AG04450 (cell line): ENCODE measurements at regions not wholly inside any gene's neighbourhood (a gene's known extent, or its start where the extent isn't known, plus 50 kb on each side); places are given as distances from the start of the nearest gene placed in this dataset.

Experiments used
- CTCF ChIA-PET: fragments of 300-600, 350-600 bp; formaldehyde crosslinking; extraction: SDS; loops from one replicate; lab custom pipeline; 2022; ENCODE audit warnings: antibody characterized with exemption, inconsistent platforms; lab: Charles Lee
- POLR2A ChIA-PET: fragments of 350-600 bp; formaldehyde crosslinking; extraction: SDS; loops from one replicate; lab custom pipeline; 2021; ENCODE audit warnings: antibody characterized with exemption, inconsistent platforms; lab: Yijun Ruan, JAX
- DNase-seq: peaks from one replicate; pipeline ENCODE4 v3.0.0-alpha.2; 2011; ENCODE audit warnings: low read depth, low spot score
- H3K27ac ChIP-seq: one replicate; pipeline ENCODE4 v1.5.1; 2012; ENCODE audit warnings: low read depth, low read length, control low read depth
- H3K27me3 ChIP-seq: one replicate; pipeline ENCODE4 v1.6.0; 2012; ENCODE audit warnings: low read length; ENCODE audit not compliant: control insufficient read depth, insufficient read depth
- H3K4me3 ChIP-seq: 2 replicates; pipeline ENCODE4 v1.5.1; 2011; ENCODE audit warnings: mild to moderate bottlenecking, low read depth, low read length, control low read depth
- H3K9me3 ChIP-seq: 2 replicates; pipeline ENCODE4 v1.5.1; 2012; ENCODE audit warnings: low read length; ENCODE audit not compliant: control insufficient read depth, insufficient read depth
- TF ChIP-seq, protein P1 (sequence below): IDR thresholded peaks from 2 replicates; pipeline ENCODE4 v1.5.1; 2011; ENCODE audit warnings: low read depth, low read length, control low read depth, inconsistent platforms

DNA sequence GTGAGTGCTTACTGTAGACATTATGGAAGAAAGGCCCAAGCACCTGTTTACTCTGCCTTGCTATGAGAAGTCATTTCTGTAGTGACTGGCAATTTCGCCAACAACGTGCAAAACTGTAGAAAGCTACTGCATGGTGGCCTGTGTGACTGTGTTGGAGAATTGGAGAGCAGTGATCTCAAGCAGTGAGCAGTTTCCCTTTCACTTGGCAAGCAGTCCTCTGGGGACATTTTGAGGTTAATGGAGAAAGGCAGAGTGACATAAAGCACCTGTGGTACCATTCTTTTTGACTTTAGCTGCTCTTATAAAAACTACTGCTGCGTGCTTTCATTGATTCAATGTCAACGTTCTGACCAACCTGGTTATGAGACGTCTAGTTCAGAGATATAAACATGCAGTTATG, 382.6 kb upstream of the JAG1 start:
- ChIA-PET CTCF (no interaction called here), POLR2A (no interaction called here)
- no peak for DNase-seq
- no peak overlapping the region for H3K4me3 ChIP-seq
- no peaks in the 10 kb centered on the region for H3K27me3 ChIP-seq
- TF ChIP-seq, protein P1, sequence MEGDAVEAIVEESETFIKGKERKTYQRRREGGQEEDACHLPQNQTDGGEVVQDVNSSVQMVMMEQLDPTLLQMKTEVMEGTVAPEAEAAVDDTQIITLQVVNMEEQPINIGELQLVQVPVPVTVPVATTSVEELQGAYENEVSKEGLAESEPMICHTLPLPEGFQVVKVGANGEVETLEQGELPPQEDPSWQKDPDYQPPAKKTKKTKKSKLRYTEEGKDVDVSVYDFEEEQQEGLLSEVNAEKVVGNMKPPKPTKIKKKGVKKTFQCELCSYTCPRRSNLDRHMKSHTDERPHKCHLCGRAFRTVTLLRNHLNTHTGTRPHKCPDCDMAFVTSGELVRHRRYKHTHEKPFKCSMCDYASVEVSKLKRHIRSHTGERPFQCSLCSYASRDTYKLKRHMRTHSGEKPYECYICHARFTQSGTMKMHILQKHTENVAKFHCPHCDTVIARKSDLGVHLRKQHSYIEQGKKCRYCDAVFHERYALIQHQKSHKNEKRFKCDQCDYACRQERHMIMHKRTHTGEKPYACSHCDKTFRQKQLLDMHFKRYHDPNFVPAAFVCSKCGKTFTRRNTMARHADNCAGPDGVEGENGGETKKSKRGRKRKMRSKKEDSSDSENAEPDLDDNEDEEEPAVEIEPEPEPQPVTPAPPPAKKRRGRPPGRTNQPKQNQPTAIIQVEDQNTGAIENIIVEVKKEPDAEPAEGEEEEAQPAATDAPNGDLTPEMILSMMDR: no peak
- H3K9me3 ChIP-seq: no peaks in the 10 kb centered on the region
- H3K27ac ChIP-seq: no peak overlapping the region

DNA sequence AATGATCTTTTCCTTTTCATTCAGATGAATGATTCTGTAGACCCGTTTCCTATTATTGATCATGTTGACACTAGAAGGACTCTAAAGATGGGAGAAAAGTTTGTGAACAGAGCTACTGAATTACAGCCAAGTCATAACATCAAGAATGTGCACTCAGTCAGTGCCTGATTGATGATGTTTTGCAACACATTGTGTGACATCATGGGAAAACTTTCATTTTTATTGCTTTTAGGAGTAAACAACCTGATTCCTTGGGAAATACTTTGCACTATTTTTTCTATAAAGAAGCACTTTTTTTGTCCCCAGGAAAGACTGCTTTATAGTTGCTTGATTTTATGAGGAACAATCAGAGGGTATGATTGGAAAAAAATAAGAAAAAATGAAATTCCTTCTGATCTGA, 383.8 kb upstream of the JAG1 start:
- no peak overlapping the region for H3K4me3 ChIP-seq
- no peaks in the 10 kb centered on the region for H3K9me3 ChIP-seq
- H3K27ac ChIP-seq: no peak overlapping the region
- ChIA-PET POLR2A (no interaction called here), CTCF (no interaction called here)
- DNase-seq: no peak
- H3K27me3 ChIP-seq: no peaks in the 10 kb centered on the region
- TF ChIP-seq, protein P1: no peak

DNA sequence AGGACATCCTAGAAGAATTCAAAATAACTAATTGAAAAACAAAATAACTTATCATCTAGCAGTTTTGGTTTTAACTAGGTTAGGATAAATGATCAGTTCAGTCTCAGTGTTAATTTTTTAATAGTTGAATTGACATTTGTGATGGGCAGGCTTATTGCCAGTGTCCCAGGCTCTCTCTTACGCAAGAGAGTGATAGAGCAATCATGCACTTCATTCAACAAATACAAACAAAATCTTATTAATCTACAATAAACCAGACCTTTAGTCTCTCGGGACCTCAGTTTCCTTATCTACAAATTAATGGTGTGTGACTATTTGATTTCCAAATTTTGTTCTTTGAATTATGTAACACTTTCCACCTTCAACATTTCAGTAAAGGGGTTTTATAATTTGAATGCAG, 385.9 kb upstream of the JAG1 start:
- Histone ChIP-seq H3K9me3 (no peaks in the 10 kb centered on the region), H3K4me3 (no peak overlapping the region), H3K27ac (no peak overlapping the region), H3K27me3 (no peaks in the 10 kb centered on the region)
- POLR2A ChIA-PET: no interaction called here
- TF ChIP-seq, protein P1: no peak
- CTCF ChIA-PET: no interaction called here
- DNase-seq: no peak

DNA sequence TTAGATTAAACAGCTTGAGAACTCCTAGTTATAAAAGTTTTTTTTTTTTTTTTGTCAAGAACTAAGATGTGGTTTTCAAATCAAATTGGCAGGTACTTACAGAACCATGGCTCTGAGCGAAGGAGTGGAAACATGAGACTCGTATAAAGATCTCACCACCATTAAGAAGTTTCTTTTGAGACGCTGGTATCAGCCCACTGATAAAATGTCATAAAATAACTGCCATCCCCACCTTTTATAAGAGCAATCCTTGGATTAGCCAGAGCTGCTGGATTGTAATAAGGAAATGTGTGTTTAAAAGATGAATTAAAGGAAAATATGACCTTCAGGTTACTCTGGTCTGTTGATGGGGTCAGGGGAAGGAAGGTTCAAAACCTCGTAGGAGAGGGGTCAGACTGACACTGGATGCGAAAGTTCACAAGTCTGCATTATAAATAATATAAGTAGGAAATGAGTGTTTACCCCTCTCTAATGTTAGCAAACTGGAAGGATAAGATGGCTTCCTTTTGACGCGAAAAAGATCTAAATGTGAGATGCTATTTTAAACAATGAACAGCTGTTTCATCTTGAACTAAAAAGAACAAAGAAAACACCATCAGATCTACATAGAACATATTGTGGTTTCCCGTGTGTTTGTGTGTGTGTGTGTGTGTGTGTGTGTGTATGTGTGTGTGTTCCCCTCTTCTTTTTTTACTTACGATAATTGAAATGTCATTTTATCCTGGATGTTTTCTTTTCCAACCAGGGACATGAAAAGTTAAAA, 386.8 kb upstream of the JAG1 start:
- no peak for DNase-seq
- H3K27me3 ChIP-seq: no peaks in the 10 kb centered on the region
- no peak overlapping the region for H3K27ac ChIP-seq
- ChIA-PET POLR2A (no interaction called here), CTCF (no interaction called here)
- H3K9me3 ChIP-seq: no peaks in the 10 kb centered on the region
- no peak overlapping the region for H3K4me3 ChIP-seq
- TF ChIP-seq, protein P1: no peak

DNA sequence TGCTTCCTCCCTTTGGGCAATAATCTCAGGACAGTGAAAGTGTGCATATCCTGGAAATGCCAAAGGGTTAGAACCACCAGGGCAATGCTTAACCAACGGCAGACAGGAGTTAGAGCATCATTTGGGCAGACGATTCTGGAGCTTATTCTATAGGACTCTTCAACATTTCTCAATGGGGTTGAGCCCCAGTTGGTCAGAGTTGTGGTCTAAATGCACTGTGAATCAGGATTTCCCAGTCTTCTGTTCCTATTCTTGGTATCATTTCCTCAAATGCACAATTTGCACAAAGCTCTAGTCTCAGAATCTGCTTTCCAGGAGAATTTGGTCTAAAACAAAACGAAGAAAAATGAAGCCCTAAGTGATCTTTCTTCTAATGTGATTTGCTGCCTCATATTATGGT, 389.6 kb upstream of the JAG1 start:
- DNase-seq: no peak
- H3K27me3 ChIP-seq: no peaks in the 10 kb centered on the region
- TF ChIP-seq, protein P1: no peak
- H3K27ac ChIP-seq: no peak overlapping the region
- ChIA-PET CTCF (no interaction called here), POLR2A (no interaction called here)
- no peaks in the 10 kb centered on the region for H3K9me3 ChIP-seq
- H3K4me3 ChIP-seq: no peak overlapping the region
